A549 (cell line): ENCODE measurements at regions not wholly inside any gene's neighbourhood (a gene's known extent, or its start where the extent isn't known, plus 50 kb on each side); places are given as distances from the start of the nearest gene placed in this dataset.

Experiments
- ATAC-seq, 2 experiments: fragments of 200-7000 bp in 1 of 2; fragments of >200 bp in 1 of 2; cut with Nextera tagmentation in 1 of 2; cut with Tn5 transposase in 1 of 2; 3 replicates each; pipeline versions ENCODE4 v1.8.0 to v1.9.1; 2018 to 2020; ENCODE audit warnings: mild to moderate bottlenecking in 1 of 2, moderate library complexity in 1 of 2
- CTCF ChIA-PET: fragments of 300-600 bp; sonication (Branson Sonifier 250); formaldehyde crosslinking; extraction: SDS; loops from one replicate; lab custom pipeline; 2021; ENCODE audit warnings: antibody characterized with exemption, inconsistent platforms; lab: Yijun Ruan, JAX
- POLR2A ChIA-PET: fragments of 350-600 bp; formaldehyde crosslinking; extraction: SDS; loops from one replicate; lab custom pipeline; 2021; ENCODE audit warnings: antibody characterized with exemption, inconsistent platforms; lab: Yijun Ruan, JAX
- DNase-seq, 2 experiments: peaks; one replicate each; pipeline versions ENCODE4 v3.0.0 to v3.0.0-alpha.2; 2011 to 2016; ENCODE audit warnings: low read depth in 1 of 2, low spot score in 1 of 2
- FAIRE-seq: peaks from 2 replicates; lab custom pipeline; 2011; peaks lifted over from hg19 to GRCh38; lab: Jason Lieb, UNC
- H3K27ac ChIP-seq, 2 experiments: fragments of >200 bp; sonication (Bioruptor Twin); formaldehyde crosslinking; 3 replicates each; pipeline ENCODE4 v1.5.1; 2016 to 2017
- H3K4me1 ChIP-seq: fragments of >200 bp; sonication (Bioruptor Twin); formaldehyde crosslinking; 3 replicates; pipeline ENCODE4 v1.6.1; 2016
- H3K4me2 ChIP-seq: fragments of >200 bp; sonication (Bioruptor Twin); formaldehyde crosslinking; 3 replicates; pipeline ENCODE4 v1.6.1; 2016
- H3K4me3 ChIP-seq: fragments of >200 bp; sonication (Bioruptor Twin); formaldehyde crosslinking; 3 replicates; pipeline ENCODE4 v1.5.1; 2016
- H3K9me3 ChIP-seq: fragments of >200 bp; sonication (Bioruptor Twin); formaldehyde crosslinking; 3 replicates; pipeline ENCODE4 v1.6.1; 2016
- CBX2 ChIP-seq: fragments of 200-600 bp; sonication (generic); IDR thresholded peaks from 2 replicates; pipeline ENCODE4 v1.6.1; 2016; ENCODE audit warnings: low read depth, mild to moderate bottlenecking, borderline replicate concordance
- CBX8 ChIP-seq: fragments of 200-600 bp; sonication (generic); IDR thresholded peaks from 2 replicates; pipeline ENCODE4 v1.6.1; 2016
- CEBPB ChIP-seq, 2 experiments: fragments of >200 bp in 1 of 2; sonication (Bioruptor Twin) in 1 of 2; formaldehyde crosslinking in 1 of 2; IDR thresholded peaks; 2 replicates each; pipeline ENCODE4 v1.6.1; 2012 to 2016
- CHD4 ChIP-seq: fragments of 200-600 bp; sonication (generic); IDR thresholded peaks from 2 replicates; pipeline ENCODE4 v1.6.1; 2016; ENCODE audit warnings: antibody characterized with exemption, mild to moderate bottlenecking, borderline replicate concordance
- EHF ChIP-seq: fragments of 250-450 bp; sonication (Bioruptor Pico); IDR thresholded peaks from 2 replicates; pipeline ENCODE4 v1.5.0; 2020; ENCODE audit warnings: mild to moderate bottlenecking
- EP300 ChIP-seq, 2 experiments: fragments of >200 bp; sonication (Bioruptor Twin); formaldehyde crosslinking; IDR thresholded peaks; 2 replicates in 1 of 2; 3 replicates in 1 of 2; pipeline ENCODE4 v1.6.1; 2016 to 2017
- HEYL ChIP-seq: fragments of 250-450 bp; sonication (Bioruptor Pico); IDR thresholded peaks from 2 replicates; pipeline ENCODE4 v1.8.0; 2021; ENCODE audit warnings: mild to moderate bottlenecking, moderate library complexity
- JUNB ChIP-seq: fragments of >200 bp; sonication (Bioruptor Twin); formaldehyde crosslinking; IDR thresholded peaks from 2 replicates; pipeline ENCODE4 v1.6.1; 2016
- KDM1A ChIP-seq: fragments of 200-600 bp; sonication (generic); IDR thresholded peaks from 2 replicates; pipeline ENCODE4 v1.6.1; 2016; ENCODE audit warnings: low read depth, mild to moderate bottlenecking
- KDM5A ChIP-seq: fragments of 200-600 bp; sonication (generic); IDR thresholded peaks from 2 replicates; pipeline ENCODE4 v1.6.1; 2016; ENCODE audit warnings: antibody characterized with exemption, mild to moderate bottlenecking
- MAZ ChIP-seq: fragments of 150-350 bp; IDR thresholded peaks from 2 replicates; pipeline ENCODE4 v1.6.1; 2014; ENCODE audit warnings: antibody characterized with exemption, low read depth, low read length, borderline replicate concordance
- MYC ChIP-seq: IDR thresholded peaks from 2 replicates; pipeline ENCODE4 v1.6.1; 2012; ENCODE audit warnings: mild to moderate bottlenecking, inconsistent platforms, low read length, improper control_type of control experiment, borderline replicate concordance
- NFE2L2 ChIP-seq: fragments of 150-350 bp; conservative IDR thresholded peaks from 2 replicates; pipeline ENCODE4 v1.6.1; 2014; ENCODE audit warnings: low read length
- NPAS2 ChIP-seq: fragments of 250-450 bp; sonication (Bioruptor Pico); IDR thresholded peaks from 2 replicates; pipeline ENCODE4 v1.8.0; 2022; ENCODE audit warnings: mild to moderate bottlenecking, moderate library complexity, borderline replicate concordance
- NR3C1 ChIP-seq: fragments of >200 bp; sonication (Bioruptor Twin); formaldehyde crosslinking; IDR thresholded peaks from 3 replicates; pipeline ENCODE4 v1.6.1; 2017
- PHF8 ChIP-seq: fragments of 200-600 bp; sonication (generic); IDR thresholded peaks from 2 replicates; pipeline ENCODE4 v1.6.1; 2016; ENCODE audit warnings: low read depth, mild to moderate bottlenecking, antibody characterized with exemption, moderate library complexity, borderline replicate concordance
- TFCP2L1 ChIP-seq: fragments of 250-450 bp; sonication (Bioruptor Pico); IDR thresholded peaks from 2 replicates; pipeline ENCODE4 v1.5.0; 2021; ENCODE audit warnings: mild to moderate bottlenecking
- ZNF302 ChIP-seq: fragments of 250-450 bp; sonication (Bioruptor Pico); IDR thresholded peaks from 2 replicates; pipeline ENCODE4 v1.9.0; 2021; ENCODE audit warnings: inconsistent platforms, mild to moderate bottlenecking, moderate library complexity
- ZSCAN20 ChIP-seq: fragments of 250-450 bp; sonication (Bioruptor Pico); IDR thresholded peaks from 2 replicates; pipeline ENCODE4 v1.8.0; 2022; ENCODE audit warnings: mild to moderate bottlenecking, moderate library complexity
- WGBS: methylation state at CpG from one replicate; pipeline ENCODE4 v1.1.6; 2017; ENCODE audit errors: missing lambda C conversion rate; 5-methylcytosine and 5-hydroxymethylcytosine counted together
- TF ChIP-seq, protein P1 (sequence below): fragments of 150-350 bp; IDR thresholded peaks from 2 replicates; pipeline ENCODE4 v1.6.1; 2014; ENCODE audit warnings: low read depth, mild to moderate bottlenecking, low read length
- TF ChIP-seq, protein P2 (sequence below): fragments of 200-600 bp; sonication (generic); IDR thresholded peaks from 2 replicates; pipeline ENCODE4 v1.6.1; 2016; ENCODE audit warnings: antibody characterized with exemption, mild to moderate bottlenecking, moderate library complexity

DNA sequence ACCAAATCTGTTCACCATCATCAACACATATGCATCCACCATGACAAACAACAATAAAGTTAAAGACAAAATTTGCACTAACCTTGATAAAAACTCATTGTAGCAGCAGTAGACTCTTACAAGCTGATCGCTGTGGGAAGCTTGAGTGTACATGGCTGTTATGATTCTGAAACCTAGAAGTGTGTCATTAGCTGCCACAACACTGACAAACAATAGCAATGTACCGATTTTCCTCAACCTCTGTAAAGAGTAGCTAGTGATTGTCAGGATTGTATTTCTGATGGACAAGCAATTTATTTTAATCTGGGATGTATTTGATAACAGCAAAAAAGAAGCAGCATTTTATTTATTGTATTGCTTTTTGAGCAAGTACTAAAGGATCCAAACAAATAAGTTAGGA is 1357.7 kb downstream of the ROBO1 start (continued):
- TF ChIP-seq, protein P1, sequence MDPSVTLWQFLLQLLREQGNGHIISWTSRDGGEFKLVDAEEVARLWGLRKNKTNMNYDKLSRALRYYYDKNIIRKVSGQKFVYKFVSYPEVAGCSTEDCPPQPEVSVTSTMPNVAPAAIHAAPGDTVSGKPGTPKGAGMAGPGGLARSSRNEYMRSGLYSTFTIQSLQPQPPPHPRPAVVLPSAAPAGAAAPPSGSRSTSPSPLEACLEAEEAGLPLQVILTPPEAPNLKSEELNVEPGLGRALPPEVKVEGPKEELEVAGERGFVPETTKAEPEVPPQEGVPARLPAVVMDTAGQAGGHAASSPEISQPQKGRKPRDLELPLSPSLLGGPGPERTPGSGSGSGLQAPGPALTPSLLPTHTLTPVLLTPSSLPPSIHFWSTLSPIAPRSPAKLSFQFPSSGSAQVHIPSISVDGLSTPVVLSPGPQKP = no peak
- TF ChIP-seq JUNB (no peak), KDM5A (no peak), NPAS2 (CRISPR knock-in tag) (no peak), CBX2 (no peak), ZNF302 (CRISPR knock-in tag) (no peak)
- TF ChIP-seq, all 56 proteins: peak for 0

DNA sequence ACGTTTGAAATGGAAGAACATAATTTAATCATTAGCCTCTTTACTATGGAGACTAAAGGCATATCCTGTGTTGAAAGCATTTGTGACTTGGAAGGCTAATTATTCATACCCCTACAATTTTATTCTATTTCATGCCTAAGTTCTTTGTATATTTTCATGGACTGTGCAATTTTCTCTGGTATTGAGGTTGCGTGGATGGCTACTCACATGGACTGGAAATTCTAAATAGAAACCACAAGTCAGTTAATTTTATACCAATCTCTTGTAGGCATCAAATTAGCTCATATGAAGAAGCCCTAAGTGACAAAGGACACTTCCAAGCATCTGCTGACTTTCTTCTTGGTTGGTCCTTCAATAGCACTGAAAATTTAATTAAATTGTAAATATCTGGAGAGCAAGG is 1353.5 kb downstream of the ROBO1 start:
- no peak for FAIRE-seq

DNA sequence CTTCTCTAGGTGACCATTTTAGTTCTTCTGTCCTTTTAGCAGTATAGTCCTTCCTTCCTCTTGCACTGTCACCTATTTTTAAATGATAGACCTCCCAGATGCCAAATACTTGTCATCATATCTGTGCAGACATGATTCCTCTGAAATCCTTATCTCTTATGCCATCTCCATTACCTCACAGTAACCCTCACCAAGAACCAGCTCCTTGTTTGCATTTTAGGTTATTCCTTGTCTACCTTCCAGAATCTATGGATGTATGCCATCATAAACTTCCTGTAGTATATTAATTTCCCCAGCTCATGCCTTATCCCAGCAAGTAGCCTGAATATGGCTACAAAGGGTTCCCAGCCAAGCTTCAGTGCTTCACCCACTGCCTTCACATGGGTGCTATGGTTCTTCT is 1347.2 kb downstream of the ROBO1 start:
- CTCF ChIA-PET = no interaction called here
- TF ChIP-seq PHF8 (no peak), TFCP2L1 (CRISPR knock-in tag) (no peak)
- TF ChIP-seq, protein P2, sequence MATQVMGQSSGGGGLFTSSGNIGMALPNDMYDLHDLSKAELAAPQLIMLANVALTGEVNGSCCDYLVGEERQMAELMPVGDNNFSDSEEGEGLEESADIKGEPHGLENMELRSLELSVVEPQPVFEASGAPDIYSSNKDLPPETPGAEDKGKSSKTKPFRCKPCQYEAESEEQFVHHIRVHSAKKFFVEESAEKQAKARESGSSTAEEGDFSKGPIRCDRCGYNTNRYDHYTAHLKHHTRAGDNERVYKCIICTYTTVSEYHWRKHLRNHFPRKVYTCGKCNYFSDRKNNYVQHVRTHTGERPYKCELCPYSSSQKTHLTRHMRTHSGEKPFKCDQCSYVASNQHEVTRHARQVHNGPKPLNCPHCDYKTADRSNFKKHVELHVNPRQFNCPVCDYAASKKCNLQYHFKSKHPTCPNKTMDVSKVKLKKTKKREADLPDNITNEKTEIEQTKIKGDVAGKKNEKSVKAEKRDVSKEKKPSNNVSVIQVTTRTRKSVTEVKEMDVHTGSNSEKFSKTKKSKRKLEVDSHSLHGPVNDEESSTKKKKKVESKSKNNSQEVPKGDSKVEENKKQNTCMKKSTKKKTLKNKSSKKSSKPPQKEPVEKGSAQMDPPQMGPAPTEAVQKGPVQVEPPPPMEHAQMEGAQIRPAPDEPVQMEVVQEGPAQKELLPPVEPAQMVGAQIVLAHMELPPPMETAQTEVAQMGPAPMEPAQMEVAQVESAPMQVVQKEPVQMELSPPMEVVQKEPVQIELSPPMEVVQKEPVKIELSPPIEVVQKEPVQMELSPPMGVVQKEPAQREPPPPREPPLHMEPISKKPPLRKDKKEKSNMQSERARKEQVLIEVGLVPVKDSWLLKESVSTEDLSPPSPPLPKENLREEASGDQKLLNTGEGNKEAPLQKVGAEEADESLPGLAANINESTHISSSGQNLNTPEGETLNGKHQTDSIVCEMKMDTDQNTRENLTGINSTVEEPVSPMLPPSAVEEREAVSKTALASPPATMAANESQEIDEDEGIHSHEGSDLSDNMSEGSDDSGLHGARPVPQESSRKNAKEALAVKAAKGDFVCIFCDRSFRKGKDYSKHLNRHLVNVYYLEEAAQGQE = no peak
- TF ChIP-seq, all 56 proteins: peak for 0
- no peak for ATAC-seq
- Histone ChIP-seq H3K27ac (no peak overlapping the region), H3K4me3 (no peak overlapping the region), H3K4me2 (no peak overlapping the region), H3K9me3 (no peaks in the 10 kb centered on the region), H3K4me1 (no peaks in the 10 kb centered on the region)
- DNase-seq = no peak
- POLR2A ChIA-PET = no interaction called here
- no peak for FAIRE-seq

More for the DNA sequence above, 1353.5 kb downstream of the ROBO1 start:
- Histone ChIP-seq H3K4me3 (no peak overlapping the region), H3K4me2 (no peak overlapping the region), H3K4me1 (no peaks in the 10 kb centered on the region), H3K27ac (no peak overlapping the region), H3K9me3 (no peaks in the 10 kb centered on the region)
- 0% methylated on average over 2 of the region's 2 CpGs for WGBS
- TF ChIP-seq CEBPB (IDR thresholded peaks at IDR 0.05) (no peak), ZSCAN20 (no peak), NR3C1 (no peak), CHD4 (no peak), CBX8 (no peak), EHF (CRISPR knock-in tag) (no peak), NFE2L2 (no peak), HEYL (no peak)
- POLR2A ChIA-PET = no interaction called here
- no peak for ATAC-seq
- DNase-seq = no peak
- CTCF ChIA-PET = no interaction called here

DNA sequence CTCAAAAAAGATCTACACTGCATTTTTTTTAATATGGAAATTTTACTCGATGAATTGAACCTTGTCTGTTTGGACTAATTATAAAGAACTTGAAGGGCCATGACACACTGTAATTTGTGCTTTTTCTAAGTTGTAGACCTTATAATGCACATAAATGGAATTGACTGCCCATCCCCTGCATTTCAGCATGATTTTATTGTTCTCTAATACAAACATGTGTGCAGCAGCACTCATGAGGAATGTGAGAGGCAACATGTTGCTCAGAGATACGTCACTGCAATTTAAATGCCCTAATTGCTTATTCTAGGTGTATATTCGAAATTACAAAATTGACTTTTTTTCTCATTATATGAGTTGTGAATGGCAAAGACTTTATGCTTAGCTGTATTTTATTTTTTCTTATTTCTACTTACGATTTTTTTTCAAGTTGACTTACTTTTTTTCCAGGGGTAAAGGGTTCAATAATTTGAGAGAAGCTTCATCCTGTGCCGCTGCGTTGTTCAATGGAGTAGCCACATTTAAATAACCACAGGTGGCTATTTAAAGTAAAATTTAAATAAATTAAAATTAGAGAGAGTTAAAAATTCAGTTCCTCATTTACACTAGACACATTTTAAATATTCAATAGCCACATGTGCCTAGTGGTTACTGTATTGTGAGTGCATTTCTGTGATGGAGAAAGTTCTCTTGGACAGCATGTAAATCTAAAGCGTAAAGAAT is 1346.4 kb downstream of the ROBO1 start:
- FAIRE-seq = no peak
- H3K9me3 ChIP-seq = no peaks in the 10 kb centered on the region
- ATAC-seq = no peak
- 21% methylated on average over 7 of the region's 7 CpGs for WGBS
- no peak overlapping the region for H3K27ac ChIP-seq
- ChIA-PET CTCF (no interaction called here), POLR2A (no interaction called here)
- no peak for DNase-seq
- H3K4me1 ChIP-seq = no peaks in the 10 kb centered on the region
- no peak overlapping the region for H3K4me3 ChIP-seq
- no peak overlapping the region for H3K4me2 ChIP-seq
- TF ChIP-seq MYC (no peak), EP300 (IDR thresholded peaks at IDR 0.05) (no peak), CBX2 (no peak), HEYL (no peak), CEBPB (IDR thresholded peaks at IDR 0.05) (no peak), MAZ (no peak), KDM1A (no peak)
- TF ChIP-seq, protein P1 = no peak
- TF ChIP-seq, all 56 proteins: peak for 0
